Ovary (tissue), 3 donors: ENCODE measurements at regions not wholly inside any gene's neighbourhood (a gene's known extent, or its start where the extent isn't known, plus 50 kb on each side); places are given as distances from the start of the nearest gene placed in this dataset.

Source experiments
- CTCF ChIP-seq, 3 donors: fragments of 450-650 bp in 2 of 3; fragments of 200-600 bp in 1 of 3; IDR thresholded peaks; one replicate each; pipeline versions ENCODE4 v1.5.1 to v1.8.0; 2016 to 2022; ENCODE audit warnings: antibody characterized with exemption in 3 of 3, mild to moderate bottlenecking in 1 of 3
- EP300 ChIP-seq: sonication (generic); formaldehyde crosslinking; IDR thresholded peaks from one replicate; pipeline ENCODE4 v1.6.1; 2017; ENCODE audit warnings: antibody characterized with exemption
- POLR2A ChIP-seq: fragments of 450-650 bp; IDR thresholded peaks from one replicate; pipeline ENCODE4 v1.6.1; 2017; ENCODE audit warnings: antibody characterized with exemption, mild to moderate bottlenecking, moderate library complexity
- donor health status: DM: no; HTN: no; CAD: no.

- TF ChIP-seq EP300 (no peak), CTCF (IDR thresholded peaks at IDR 0.05) (no peak), POLR2A (no peak)
Observed at GRCh38 chrX:25219480-25219879, 203.7 kb upstream of the ARX start.
